ENCODE measurements at regions not wholly inside any gene's neighbourhood (a gene's known extent, or its start where the extent isn't known, plus 50 kb on each side); places are given as distances from the start of the nearest gene placed in this dataset.

DNA sequence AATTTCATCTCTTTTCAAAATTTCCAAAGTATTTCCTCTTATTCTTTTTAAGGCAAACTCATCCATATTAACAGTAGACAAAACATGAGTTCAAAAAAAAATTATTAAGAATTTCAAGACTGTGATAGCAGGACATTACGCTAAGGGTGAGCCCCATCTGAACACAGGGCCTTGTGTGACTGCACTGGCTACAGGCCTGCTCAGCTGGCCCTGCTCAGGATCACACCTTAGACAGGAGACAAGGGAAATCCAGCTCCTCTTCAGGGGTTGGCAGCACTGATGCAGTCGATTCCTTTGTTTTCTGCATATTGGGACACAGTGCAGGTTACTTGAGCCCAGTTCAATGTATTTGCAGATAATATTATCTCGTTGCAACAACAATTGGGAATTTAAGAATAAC lies 444.7 kb downstream of the PLK2 start:
- TF ChIP-seq, protein P1, sequence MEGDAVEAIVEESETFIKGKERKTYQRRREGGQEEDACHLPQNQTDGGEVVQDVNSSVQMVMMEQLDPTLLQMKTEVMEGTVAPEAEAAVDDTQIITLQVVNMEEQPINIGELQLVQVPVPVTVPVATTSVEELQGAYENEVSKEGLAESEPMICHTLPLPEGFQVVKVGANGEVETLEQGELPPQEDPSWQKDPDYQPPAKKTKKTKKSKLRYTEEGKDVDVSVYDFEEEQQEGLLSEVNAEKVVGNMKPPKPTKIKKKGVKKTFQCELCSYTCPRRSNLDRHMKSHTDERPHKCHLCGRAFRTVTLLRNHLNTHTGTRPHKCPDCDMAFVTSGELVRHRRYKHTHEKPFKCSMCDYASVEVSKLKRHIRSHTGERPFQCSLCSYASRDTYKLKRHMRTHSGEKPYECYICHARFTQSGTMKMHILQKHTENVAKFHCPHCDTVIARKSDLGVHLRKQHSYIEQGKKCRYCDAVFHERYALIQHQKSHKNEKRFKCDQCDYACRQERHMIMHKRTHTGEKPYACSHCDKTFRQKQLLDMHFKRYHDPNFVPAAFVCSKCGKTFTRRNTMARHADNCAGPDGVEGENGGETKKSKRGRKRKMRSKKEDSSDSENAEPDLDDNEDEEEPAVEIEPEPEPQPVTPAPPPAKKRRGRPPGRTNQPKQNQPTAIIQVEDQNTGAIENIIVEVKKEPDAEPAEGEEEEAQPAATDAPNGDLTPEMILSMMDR (IDR thresholded peaks at IDR 0.05): no peak
- TF ChIP-seq POLR2A (IDR thresholded peaks at IDR 0.05) (no peak), POLR2AphosphoS5 (IDR thresholded peaks at IDR 0.05) (no peak)

Data from stomach (tissue), 4 donors.